Stimulated activated CD4-positive, alpha-beta T cell treated with anti-CD3 and anti-CD28 coated beads, Interleukin-15, amount 100 ng/mL, for 24 hours (primary cell): ENCODE measurements at regions not wholly inside any gene's neighbourhood (a gene's known extent, or its start where the extent isn't known, plus 50 kb on each side); places are given as distances from the start of the nearest gene placed in this dataset.

Source experiments
- DNase-seq: peaks from one replicate; pipeline ENCODE4 v3.0.0-alpha.2; 2020

GRCh38 chr3:7793786-7794185 lies 707.8 kb upstream of the LMCD1 start:
- DNase-seq, result no peak

- no peak for DNase-seq
These were observed 703.3 kb upstream of the LMCD1 start for GRCh38 chr3:7798276-7798675.

GRCh38 chr3:7800006-7800780 lies 701.4 kb upstream of the LMCD1 start:
- no peak for DNase-seq

- DNase-seq, result no peak
These were observed 689.1 kb upstream of the LMCD1 start for GRCh38 chr3:7812490-7812889.

- DNase-seq, result no peak
These were observed 688.3 kb upstream of the LMCD1 start for GRCh38 chr3:7813365-7813764.

- DNase-seq, result no peak
These were observed 684.4 kb upstream of the LMCD1 start for GRCh38 chr3:7817239-7817638.

- DNase-seq, result no peak
These were observed 680.7 kb upstream of the LMCD1 start for GRCh38 chr3:7820969-7821368.

GRCh38 chr3:7821858-7822257 lies 679.8 kb upstream of the LMCD1 start:
- no peak for DNase-seq

GRCh38 chr3:7841451-7841850 lies 660.2 kb upstream of the LMCD1 start:
- DNase-seq, result no peak

GRCh38 chr3:7843441-7843840 lies 658.2 kb upstream of the LMCD1 start:
- no peak for DNase-seq

GRCh38 chr3:7847021-7847420 lies 654.6 kb upstream of the LMCD1 start:
- no peak for DNase-seq

- DNase-seq, result no peak
These were observed 654.1 kb upstream of the LMCD1 start for GRCh38 chr3:7847521-7847920.

- no peak for DNase-seq
These were observed 647.4 kb upstream of the LMCD1 start for GRCh38 chr3:7854266-7854665.

- DNase-seq, result no peak
These were observed 646.9 kb upstream of the LMCD1 start for GRCh38 chr3:7854721-7855120.

GRCh38 chr3:7865611-7866010 lies 636.0 kb upstream of the LMCD1 start:
- DNase-seq, result no peak

GRCh38 chr3:7867587-7867986 lies 634.0 kb upstream of the LMCD1 start:
- DNase-seq, result no peak

GRCh38 chr3:7871003-7871560 lies 630.5 kb upstream of the LMCD1 start:
- DNase-seq, result no peak

- no peak for DNase-seq
These were observed 627.5 kb upstream of the LMCD1 start for GRCh38 chr3:7874116-7874515.

GRCh38 chr3:7875925-7876324 lies 625.7 kb upstream of the LMCD1 start:
- no peak for DNase-seq

GRCh38 chr3:7876741-7877297 lies 624.8 kb upstream of the LMCD1 start:
- peak; percentile 56 for DNase-seq

GRCh38 chr3:7877312-7877711 lies 624.3 kb upstream of the LMCD1 start:
- DNase-seq, result no peak

GRCh38 chr3:7879572-7879971 lies 622.1 kb upstream of the LMCD1 start:
- DNase-seq, result no peak

- no peak for DNase-seq
These were observed 619.7 kb upstream of the LMCD1 start for GRCh38 chr3:7881946-7882345.

GRCh38 chr3:7897655-7898054 lies 604.0 kb upstream of the LMCD1 start:
- no peak for DNase-seq

- DNase-seq, result no peak
These were observed 588.3 kb upstream of the LMCD1 start for GRCh38 chr3:7913283-7913682.
